HG03571 (cell line): ENCODE measurements at regions not wholly inside any gene's neighbourhood (a gene's known extent, or its start where the extent isn't known, plus 50 kb on each side); places are given as distances from the start of the nearest gene placed in this dataset.
A peak's percentile ranks its signal among the peaks of the same experiment; 100 is the strongest.

Experiments used
- ATAC-seq: cut with Tn5 transposase; IDR thresholded peaks from one replicate; pipeline ENCODE4 v1.9.1; 2021; ENCODE audit not compliant: unreplicated experiment

- no peak for ATAC-seq
These were observed 289.1 kb downstream of the TRIB2 start for GRCh38 chr2:13005761-13006335.

- ATAC-seq, result no peak
These were observed 289.7 kb downstream of the TRIB2 start for GRCh38 chr2:13006426-13006825.

- ATAC-seq, result peak; percentile 68
These were observed 290.3 kb downstream of the TRIB2 start for GRCh38 chr2:13006829-13007717.

GRCh38 chr2:13009027-13009642 is 292.4 kb downstream of the TRIB2 start:
- no peak for ATAC-seq

GRCh38 chr2:13010283-13010682 is 293.5 kb downstream of the TRIB2 start:
- ATAC-seq, result no peak

DNA sequence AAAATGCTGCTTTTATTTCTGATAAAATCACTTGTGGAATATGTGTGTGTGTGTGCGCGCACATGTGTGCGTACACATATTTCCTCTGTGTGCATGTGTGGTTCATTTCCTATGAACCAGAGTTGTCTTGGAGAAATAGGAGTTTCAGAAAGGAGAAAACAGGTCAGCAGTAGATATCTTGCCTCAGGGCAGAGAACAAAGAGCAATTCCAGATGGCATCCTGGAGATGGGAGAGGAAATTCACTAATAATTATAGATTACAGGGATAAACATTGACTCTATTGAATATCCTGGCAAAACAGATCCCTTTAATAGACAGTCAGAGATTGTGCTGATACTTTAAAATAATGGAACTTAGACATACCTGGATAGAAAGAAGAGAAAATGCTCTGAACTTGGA is 298.0 kb downstream of the TRIB2 start:
- no peak for ATAC-seq

DNA sequence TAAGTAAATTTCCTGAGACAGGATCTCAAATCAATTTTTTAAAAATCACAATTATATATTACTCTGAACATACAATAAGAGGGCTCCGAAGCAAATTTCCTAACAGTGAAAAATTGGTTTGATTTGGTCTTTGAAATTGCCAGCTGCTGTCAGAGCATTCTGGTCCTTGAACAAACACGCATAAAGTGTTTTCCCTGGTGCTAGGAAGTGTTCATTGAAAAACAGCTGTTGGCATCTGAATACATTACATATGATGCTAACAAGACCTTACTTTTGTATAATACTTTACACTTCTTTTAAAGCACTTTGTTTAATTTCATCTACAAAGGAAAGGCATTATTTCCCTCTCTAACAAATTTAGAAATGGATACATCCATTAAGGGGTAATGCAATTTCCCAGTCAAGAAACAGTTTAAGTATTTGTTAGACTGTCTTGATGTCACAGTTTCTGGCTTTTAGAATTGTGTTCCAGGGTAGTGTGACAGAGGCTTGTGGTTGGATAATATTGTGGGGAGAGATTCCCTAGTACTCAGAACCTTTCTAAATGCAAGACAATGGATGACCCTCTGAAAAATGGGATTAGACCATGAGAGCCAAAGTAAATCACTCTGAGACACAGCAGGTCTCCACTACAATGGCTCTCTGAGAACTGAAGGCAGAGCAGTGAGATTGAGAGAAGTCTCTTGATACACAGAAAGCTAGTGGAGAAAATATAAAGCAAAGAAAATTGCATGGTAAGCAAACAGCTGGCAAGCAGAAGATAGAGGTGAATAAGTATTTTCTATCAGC is 299.0 kb downstream of the TRIB2 start:
- ATAC-seq, result no peak

- no peak for ATAC-seq
These were observed 301.8 kb downstream of the TRIB2 start for GRCh38 chr2:13018490-13018889.

GRCh38 chr2:13019781-13020180 is 303.0 kb downstream of the TRIB2 start:
- ATAC-seq, result no peak

- ATAC-seq, result no peak
These were observed 303.7 kb downstream of the TRIB2 start for GRCh38 chr2:13020469-13020868.

DNA sequence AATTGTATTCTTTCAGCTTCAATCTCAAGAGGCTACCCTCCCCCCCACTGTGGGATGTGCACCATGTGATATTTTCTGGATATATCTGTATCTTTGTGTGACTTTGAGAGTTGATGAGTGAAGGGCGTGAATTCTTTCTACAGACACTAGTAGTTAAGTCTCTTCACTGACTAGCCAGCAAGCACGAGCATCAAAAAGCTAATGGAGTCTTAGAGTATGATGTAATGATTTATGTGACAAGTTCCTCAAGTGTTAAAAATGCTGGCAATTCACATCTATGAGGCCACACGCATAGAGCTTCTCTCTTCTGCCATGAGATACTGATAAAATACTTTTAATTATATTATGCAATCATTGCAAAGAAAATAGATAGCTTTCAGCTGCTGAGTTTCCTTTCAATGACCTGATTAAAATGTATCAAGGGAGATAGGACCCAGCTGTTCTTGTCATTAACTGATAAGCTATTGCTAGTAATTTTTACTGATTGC is 304.8 kb downstream of the TRIB2 start:
- no peak for ATAC-seq

DNA sequence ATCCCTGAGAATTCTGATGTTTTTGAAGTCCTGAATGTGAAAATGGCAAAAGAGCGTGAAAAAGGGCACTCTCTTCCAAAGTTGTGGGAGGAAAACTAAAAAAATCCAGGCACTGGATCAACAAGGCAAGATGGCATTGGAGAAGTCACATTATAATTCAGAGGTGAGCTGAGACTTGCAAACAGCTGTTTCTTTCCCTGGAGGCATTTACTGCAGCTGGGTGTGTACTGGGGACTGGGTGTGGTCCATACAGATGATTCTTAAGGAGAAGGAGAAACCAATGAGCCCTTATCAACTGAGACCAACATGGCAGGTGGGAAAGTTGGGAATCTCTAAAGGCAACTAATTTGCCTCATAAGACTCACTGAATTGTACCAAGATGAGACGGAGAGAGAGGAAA is 313.9 kb downstream of the TRIB2 start:
- no peak for ATAC-seq

DNA sequence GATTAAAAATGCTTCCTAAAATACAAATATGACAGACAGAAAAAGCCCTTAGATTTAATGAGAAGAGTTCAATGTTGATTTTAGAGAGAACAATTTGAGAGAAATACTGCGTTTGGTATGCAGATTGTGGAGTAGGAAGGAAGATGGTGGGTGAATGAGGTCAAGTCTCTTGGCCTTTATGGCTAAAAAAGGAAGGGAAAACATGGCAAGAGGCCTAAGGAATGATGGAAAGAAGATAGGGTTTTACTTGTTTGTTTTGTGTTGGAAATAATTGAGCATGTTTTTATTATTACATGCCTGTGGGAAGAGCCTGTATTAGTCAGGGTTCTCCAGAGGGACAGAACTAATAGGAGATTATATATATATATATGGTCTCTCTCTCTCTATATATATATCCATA is 318.1 kb downstream of the TRIB2 start:
- no peak for ATAC-seq

GRCh38 chr2:13035866-13036265 is 319.1 kb downstream of the TRIB2 start:
- ATAC-seq, result no peak

DNA sequence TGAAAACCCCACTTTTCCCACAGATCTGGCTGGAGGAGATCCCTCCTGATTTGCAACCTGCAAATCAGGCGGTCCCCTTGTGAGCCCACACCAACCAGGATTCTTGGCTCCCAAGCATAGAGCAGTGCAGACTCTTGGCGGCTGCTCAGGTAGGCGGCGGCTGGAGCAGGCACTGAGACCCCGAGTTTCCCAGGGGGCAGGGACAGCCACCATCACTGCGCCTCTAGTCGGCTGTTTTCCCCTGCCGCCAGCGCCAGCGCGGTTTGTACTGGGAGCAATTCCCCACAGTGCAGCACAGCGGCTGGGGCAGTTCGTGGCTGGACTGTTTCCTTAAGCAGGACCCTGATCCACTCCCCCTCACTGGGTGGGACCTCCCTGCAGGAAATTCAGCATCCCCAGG is 323.3 kb downstream of the TRIB2 start:
- ATAC-seq, result no peak

DNA sequence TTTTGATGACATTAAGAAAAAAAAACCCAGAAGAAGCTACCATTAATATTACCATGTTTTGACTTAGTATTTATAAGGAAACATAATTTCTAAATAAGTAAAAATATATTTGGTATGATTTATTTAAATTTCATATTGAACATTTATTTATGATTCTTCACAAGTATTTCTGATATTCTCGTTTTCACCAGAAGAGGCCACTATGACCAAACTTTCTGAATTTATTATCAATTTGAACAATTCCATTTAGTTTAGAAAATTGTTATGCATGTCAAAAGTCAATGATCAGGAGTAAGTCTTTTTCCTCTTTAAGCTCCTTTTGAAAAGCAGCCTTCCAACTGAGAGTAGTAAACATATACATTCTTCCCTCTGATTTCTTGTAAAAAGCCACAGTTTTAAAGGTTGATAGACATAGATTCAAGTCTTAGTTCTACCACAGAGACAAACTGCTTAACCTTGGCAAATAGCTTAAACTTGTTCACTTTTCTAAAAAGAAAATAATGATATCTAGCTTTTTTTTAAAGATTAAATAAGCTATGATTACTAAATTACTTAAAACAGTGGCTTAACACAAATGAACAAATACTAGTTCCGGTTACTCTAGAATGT is 329.9 kb downstream of the TRIB2 start:
- no peak for ATAC-seq

DNA sequence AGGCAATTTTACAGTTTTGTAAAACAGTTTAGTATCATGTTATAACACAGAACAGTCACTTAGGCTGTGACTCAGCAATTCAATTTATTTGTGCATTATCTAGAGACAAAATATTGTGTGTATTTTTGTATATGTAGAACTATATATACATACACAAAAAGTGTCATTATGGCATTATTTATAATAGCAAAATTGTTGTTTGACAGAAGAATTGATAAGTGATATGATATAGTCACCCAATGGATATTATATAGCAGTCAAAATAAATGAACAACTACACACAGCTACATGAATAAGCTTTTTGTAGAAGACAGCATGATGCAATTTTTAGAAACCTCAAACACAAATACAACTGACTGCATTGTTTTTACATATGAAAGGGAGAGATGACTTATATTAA is 334.0 kb downstream of the TRIB2 start:
- no peak for ATAC-seq

DNA sequence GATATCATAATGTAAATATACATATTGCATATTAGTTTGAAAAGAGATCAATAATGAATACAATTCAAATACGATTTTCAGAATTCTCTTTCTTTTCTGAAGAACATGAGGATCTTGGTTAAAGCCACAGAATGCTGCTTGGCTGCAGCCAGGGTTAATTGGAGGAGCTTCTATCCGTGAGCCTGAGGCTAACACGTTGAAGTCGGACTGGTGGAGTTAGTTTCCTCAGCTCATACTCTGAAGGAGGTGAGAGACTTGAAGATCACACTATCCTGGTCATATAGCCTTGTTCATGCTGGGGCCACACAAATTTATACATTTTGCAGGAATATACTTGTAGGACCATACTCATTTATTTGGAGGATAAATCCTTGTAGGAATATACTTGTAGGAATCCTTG is 335.8 kb downstream of the TRIB2 start:
- no peak for ATAC-seq

- no peak for ATAC-seq
These were observed 339.6 kb downstream of the TRIB2 start for GRCh38 chr2:13056259-13056843.

DNA sequence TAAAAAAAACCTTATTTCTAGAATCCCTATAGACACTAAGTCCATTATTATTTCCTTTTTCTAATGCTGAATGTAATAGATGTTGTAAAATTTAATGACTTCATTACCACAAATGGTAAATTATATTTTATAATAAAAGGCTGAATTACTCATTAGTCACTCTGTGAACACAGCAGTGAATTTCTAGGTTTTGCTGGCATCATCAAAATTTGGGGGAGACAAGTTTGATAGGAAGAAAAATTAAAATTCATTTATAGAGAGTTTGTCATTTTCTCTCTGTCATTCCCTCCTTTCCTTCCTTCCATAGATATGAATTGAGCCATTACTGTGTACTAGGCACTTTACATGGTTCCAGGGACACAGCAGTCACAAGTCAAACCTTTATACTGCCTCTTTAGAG is 340.9 kb downstream of the TRIB2 start:
- ATAC-seq, result no peak
